H1 (cell line): ENCODE measurements at regions not wholly inside any gene's neighbourhood (a gene's known extent, or its start where the extent isn't known, plus 50 kb on each side); places are given as distances from the start of the nearest gene placed in this dataset.

ENCODE experiments used
- CTCF ChIA-PET: fragments of 300-600 bp; sonication (Branson Sonifier 250); formaldehyde crosslinking; loops from one replicate; lab custom pipeline; 2021; ENCODE audit not compliant: partially characterized antibody; lab: Charles Lee
- POLR2A ChIA-PET: fragments of 300-600 bp; sonication (Branson Sonifier 250); formaldehyde crosslinking; loops from one replicate; lab custom pipeline; 2021; ENCODE audit warnings: inconsistent platforms; ENCODE audit not compliant: partially characterized antibody; lab: Charles Lee
- DNase-seq, 2 experiments: peaks; one replicate each; pipeline versions ENCODE4 v3.0.0 to v3.0.0-alpha.2; 2010 to 2022; ENCODE audit warnings: low spot score in 2 of 2, low read depth in 1 of 2, mixed read lengths in 1 of 2
- FAIRE-seq: peaks from 2 replicates; lab custom pipeline; 2011; peaks lifted over from hg19 to GRCh38; lab: Jason Lieb, UNC
- H2AFZ ChIP-seq: 2 replicates; pipeline ENCODE4 v1.8.1; 2012; ENCODE audit warnings: low read length, inconsistent platforms
- H2AK5ac ChIP-seq: 2 replicates; pipeline ENCODE4 v1.6.1; 2013; ENCODE audit warnings: low read depth, low read length
- H2BK120ac ChIP-seq: replicated peaks from 2 replicates; pipeline ENCODE3; 2013; ENCODE audit warnings: low read depth, low read length, inconsistent platforms
- H2BK12ac ChIP-seq: 2 replicates; pipeline ENCODE4 v1.6.1; 2013; ENCODE audit warnings: low read depth, low read length
- H2BK15ac ChIP-seq: 2 replicates; pipeline ENCODE4 v1.6.1; 2013; ENCODE audit warnings: low read length
- H2BK20ac ChIP-seq: 2 replicates; pipeline ENCODE4 v1.6.1; 2013; ENCODE audit warnings: low read length
- H2BK5ac ChIP-seq: 2 replicates; pipeline ENCODE4 v1.6.1; 2013; ENCODE audit warnings: low read depth, low read length
- H3K14ac ChIP-seq: 2 replicates; pipeline ENCODE4 v1.6.1; 2013; ENCODE audit warnings: inconsistent platforms; ENCODE audit not compliant: insufficient read length
- H3K18ac ChIP-seq: 2 replicates; pipeline ENCODE4 v1.6.1; 2013; ENCODE audit warnings: low read length; ENCODE audit errors: extremely low read depth
- H3K23ac ChIP-seq: 2 replicates; pipeline ENCODE4 v1.6.1; 2013; ENCODE audit warnings: inconsistent platforms; ENCODE audit not compliant: insufficient read length
- H3K23me2 ChIP-seq: 2 replicates; pipeline ENCODE4 v1.6.1; 2013; ENCODE audit warnings: low read depth, low read length
- H3K27ac ChIP-seq: 2 replicates; pipeline ENCODE4 v1.6.1; 2011; ENCODE audit warnings: low read depth, low read length, inconsistent platforms
- H3K27me3 ChIP-seq, 4 experiments: replicated peaks in 1 of 4; 1 replicate in 1 of 4; 2 replicates in 3 of 4; pipeline versions ENCODE4 v1.6.1 to v1.8.1; 2011 to 2013; ENCODE audit warnings: low read length in 3 of 4, mild to moderate bottlenecking in 3 of 4, inconsistent platforms in 2 of 4, mixed read lengths in 2 of 4, moderate library complexity in 1 of 4; ENCODE audit not compliant: control insufficient read depth in 3 of 4, insufficient read depth in 3 of 4; ENCODE audit errors: extremely low read depth in 1 of 4
- H3K36me3 ChIP-seq, 4 experiments: 2 replicates each; pipeline versions ENCODE4 v1.6.1 to v1.8.1; 2011 to 2013; ENCODE audit warnings: mild to moderate bottlenecking in 4 of 4, low read length in 3 of 4, moderate library complexity in 2 of 4, control low read depth in 1 of 4, inconsistent platforms in 1 of 4; ENCODE audit not compliant: insufficient read depth in 4 of 4, control insufficient read depth in 2 of 4
- H3K4ac ChIP-seq: replicated peaks from 2 replicates; pipeline ENCODE3; 2013; ENCODE audit warnings: low read length, low read depth, mixed read lengths, inconsistent platforms; ENCODE audit not compliant: insufficient read length
- H3K4me1 ChIP-seq, 4 experiments: replicated peaks in 1 of 4; 1 replicate in 1 of 4; 2 replicates in 3 of 4; pipeline versions ENCODE4 v1.6.1 to v1.8.1; 2011 to 2013; ENCODE audit warnings: low read length in 3 of 4, inconsistent platforms in 2 of 4, mixed read lengths in 1 of 4; ENCODE audit not compliant: insufficient read depth in 4 of 4, control insufficient read depth in 3 of 4
- H3K4me2 ChIP-seq, 2 experiments: 2 replicates each; pipeline versions ENCODE4 v1.6.1 to v1.8.1; 2011 to 2013; ENCODE audit warnings: low read depth in 2 of 2, low read length in 2 of 2, control low read depth in 1 of 2, inconsistent platforms in 1 of 2, mild to moderate bottlenecking in 1 of 2; ENCODE audit not compliant: insufficient read depth in 1 of 2
- H3K4me3 ChIP-seq, 4 experiments: fragments of 200-600, 300-600 bp in 1 of 4; sonication (generic), shearing (Covaris generic), sonication (Bioruptor Twin) in 1 of 4; 2 replicates each; pipeline versions ENCODE4 v1.5.1 to v1.8.1; 2011 to 2016; ENCODE audit warnings: low read length in 4 of 4, low read depth in 3 of 4, control low read depth in 2 of 4, inconsistent platforms in 2 of 4, mild to moderate bottlenecking in 2 of 4, mixed read lengths in 1 of 4, moderate library complexity in 1 of 4; ENCODE audit not compliant: insufficient read depth in 2 of 4; ENCODE audit errors: extremely low read depth in 1 of 4
- H3K56ac ChIP-seq: replicated peaks from 2 replicates; pipeline ENCODE3; 2013; ENCODE audit warnings: low read depth, mild to moderate bottlenecking, mixed read lengths, low read length, inconsistent platforms; ENCODE audit not compliant: insufficient read length
- H3K79me1 ChIP-seq: 2 replicates; pipeline ENCODE4 v1.6.1; 2013; ENCODE audit warnings: low read depth, low read length, control low read depth
- H3K79me2 ChIP-seq, 2 experiments: 2 replicates each; pipeline versions ENCODE4 v1.6.1 to v1.8.1; 2012 to 2013; ENCODE audit warnings: low read length in 2 of 2, mild to moderate bottlenecking in 2 of 2, inconsistent platforms in 1 of 2; ENCODE audit not compliant: insufficient read depth in 2 of 2, control insufficient read depth in 1 of 2
- H3K9ac ChIP-seq, 4 experiments: replicated peaks in 1 of 4; 1 replicate in 1 of 4; 2 replicates in 3 of 4; pipeline versions ENCODE4 v1.6.1 to v1.8.1; 2011 to 2013; ENCODE audit warnings: low read depth in 3 of 4, low read length in 3 of 4, control low read depth in 2 of 4, mild to moderate bottlenecking in 2 of 4, moderate library complexity in 2 of 4, inconsistent platforms in 1 of 4; ENCODE audit errors: extremely low read depth in 1 of 4
- H3K9me3 ChIP-seq, 2 experiments: 2 replicates each; pipeline versions ENCODE4 v1.6.1 to v1.8.1; 2012 to 2013; ENCODE audit warnings: mild to moderate bottlenecking in 2 of 2, moderate library complexity in 2 of 2, control low read depth in 1 of 2, inconsistent platforms in 1 of 2, low read depth in 1 of 2, low read length in 1 of 2, mixed read lengths in 1 of 2; ENCODE audit not compliant: insufficient read depth in 2 of 2
- H4K20me1 ChIP-seq, 2 experiments: replicated peaks in 1 of 2; 2 replicates each; pipeline versions ENCODE3 to v1.8.1; 2011 to 2013; ENCODE audit warnings: inconsistent platforms in 2 of 2, low read length in 2 of 2, mild to moderate bottlenecking in 1 of 2; ENCODE audit not compliant: insufficient read depth in 2 of 2, control insufficient read depth in 1 of 2
- H4K5ac ChIP-seq: 2 replicates; pipeline ENCODE4 v1.6.1; 2013; ENCODE audit warnings: low read length, low read depth, mixed read lengths, inconsistent platforms; ENCODE audit not compliant: insufficient read length
- H4K8ac ChIP-seq: 2 replicates; pipeline ENCODE4 v1.8.0; 2013; ENCODE audit warnings: mild to moderate bottlenecking, moderate library complexity, low read length, inconsistent platforms; ENCODE audit not compliant: insufficient read depth; ENCODE audit errors: extremely low read depth
- H4K91ac ChIP-seq: replicated peaks from 2 replicates; pipeline ENCODE3; 2013; ENCODE audit warnings: low read length, mixed read lengths, inconsistent platforms; ENCODE audit not compliant: insufficient read length
- WGBS, 2 experiments: shearing (Covaris generic) in 1 of 2; methylation state at CpG; one replicate each; pipeline versions ENCODE4 v1.1.6 to v1.1.7; 2013 to 2015; ENCODE audit warnings: low lambda C conversion rate in 2 of 2, mixed read lengths in 2 of 2, inconsistent platforms in 1 of 2, low coverage in 1 of 2, missing lambda C conversion rate in 1 of 2; ENCODE audit not compliant: insufficient replicate concordance in 2 of 2, insufficient coverage in 1 of 2, insufficient read length in 1 of 2; ENCODE audit errors: extremely low coverage in 1 of 2, missing lambda C conversion rate in 1 of 2; 5-methylcytosine and 5-hydroxymethylcytosine counted together
- TF ChIP-seq, protein P1 (sequence below): fragments of 300-600 bp; sonication (generic); IDR thresholded peaks from 2 replicates; pipeline ENCODE4 v1.7.1; 2012; ENCODE audit warnings: low read length, moderate library complexity, mild to moderate bottlenecking, inconsistent platforms; ENCODE audit not compliant: insufficient replicate concordance

- Histone ChIP-seq H2AK5ac (no peak overlapping the region), H2BK12ac (no peak overlapping the region), H4K20me1 (no peaks in the 10 kb centered on the region), H3K79me2 (no peaks in the 10 kb centered on the region), H2BK5ac (no peak overlapping the region), H3K4ac (no peak overlapping the region), H3K9me3 (no peaks in the 10 kb centered on the region), H2AFZ (no peak overlapping the region), H3K27me3 (no peaks in the 10 kb centered on the region), H3K36me3 (no peaks in the 10 kb centered on the region), H3K4me2 (no peak overlapping the region), H2BK20ac (no peak overlapping the region), H2BK120ac (no peak overlapping the region), H3K56ac (no peak overlapping the region), H3K27ac (no peak overlapping the region), H3K14ac (no peak overlapping the region), H4K91ac (no peak overlapping the region), H3K23me2 (no peaks in the 10 kb centered on the region), H3K9ac (no peak overlapping the region), H2BK15ac (no peak overlapping the region), H3K79me1 (no peaks in the 10 kb centered on the region), H3K4me1 (no peaks in the 10 kb centered on the region), H3K4me3 (no peak overlapping the region), H3K18ac (no peak overlapping the region), H4K8ac (no peak overlapping the region), H3K23ac (no peak overlapping the region), H4K5ac (no peak overlapping the region)
- 98% methylated on average over 2 of the region's 2 CpGs; no CpG with 5 or more reads in 1 of the 2 experiments for WGBS, 2 experiments
- no peak for FAIRE-seq
- DNase-seq, result no peak
- ChIA-PET CTCF (interaction anchor here (0.8 kb wide), 1 partner anchor 111 kb away, joined by 4 read pairs; no protein-coding TSS in a partner anchor), POLR2A (no interaction called here)
- TF ChIP-seq, protein P1, sequence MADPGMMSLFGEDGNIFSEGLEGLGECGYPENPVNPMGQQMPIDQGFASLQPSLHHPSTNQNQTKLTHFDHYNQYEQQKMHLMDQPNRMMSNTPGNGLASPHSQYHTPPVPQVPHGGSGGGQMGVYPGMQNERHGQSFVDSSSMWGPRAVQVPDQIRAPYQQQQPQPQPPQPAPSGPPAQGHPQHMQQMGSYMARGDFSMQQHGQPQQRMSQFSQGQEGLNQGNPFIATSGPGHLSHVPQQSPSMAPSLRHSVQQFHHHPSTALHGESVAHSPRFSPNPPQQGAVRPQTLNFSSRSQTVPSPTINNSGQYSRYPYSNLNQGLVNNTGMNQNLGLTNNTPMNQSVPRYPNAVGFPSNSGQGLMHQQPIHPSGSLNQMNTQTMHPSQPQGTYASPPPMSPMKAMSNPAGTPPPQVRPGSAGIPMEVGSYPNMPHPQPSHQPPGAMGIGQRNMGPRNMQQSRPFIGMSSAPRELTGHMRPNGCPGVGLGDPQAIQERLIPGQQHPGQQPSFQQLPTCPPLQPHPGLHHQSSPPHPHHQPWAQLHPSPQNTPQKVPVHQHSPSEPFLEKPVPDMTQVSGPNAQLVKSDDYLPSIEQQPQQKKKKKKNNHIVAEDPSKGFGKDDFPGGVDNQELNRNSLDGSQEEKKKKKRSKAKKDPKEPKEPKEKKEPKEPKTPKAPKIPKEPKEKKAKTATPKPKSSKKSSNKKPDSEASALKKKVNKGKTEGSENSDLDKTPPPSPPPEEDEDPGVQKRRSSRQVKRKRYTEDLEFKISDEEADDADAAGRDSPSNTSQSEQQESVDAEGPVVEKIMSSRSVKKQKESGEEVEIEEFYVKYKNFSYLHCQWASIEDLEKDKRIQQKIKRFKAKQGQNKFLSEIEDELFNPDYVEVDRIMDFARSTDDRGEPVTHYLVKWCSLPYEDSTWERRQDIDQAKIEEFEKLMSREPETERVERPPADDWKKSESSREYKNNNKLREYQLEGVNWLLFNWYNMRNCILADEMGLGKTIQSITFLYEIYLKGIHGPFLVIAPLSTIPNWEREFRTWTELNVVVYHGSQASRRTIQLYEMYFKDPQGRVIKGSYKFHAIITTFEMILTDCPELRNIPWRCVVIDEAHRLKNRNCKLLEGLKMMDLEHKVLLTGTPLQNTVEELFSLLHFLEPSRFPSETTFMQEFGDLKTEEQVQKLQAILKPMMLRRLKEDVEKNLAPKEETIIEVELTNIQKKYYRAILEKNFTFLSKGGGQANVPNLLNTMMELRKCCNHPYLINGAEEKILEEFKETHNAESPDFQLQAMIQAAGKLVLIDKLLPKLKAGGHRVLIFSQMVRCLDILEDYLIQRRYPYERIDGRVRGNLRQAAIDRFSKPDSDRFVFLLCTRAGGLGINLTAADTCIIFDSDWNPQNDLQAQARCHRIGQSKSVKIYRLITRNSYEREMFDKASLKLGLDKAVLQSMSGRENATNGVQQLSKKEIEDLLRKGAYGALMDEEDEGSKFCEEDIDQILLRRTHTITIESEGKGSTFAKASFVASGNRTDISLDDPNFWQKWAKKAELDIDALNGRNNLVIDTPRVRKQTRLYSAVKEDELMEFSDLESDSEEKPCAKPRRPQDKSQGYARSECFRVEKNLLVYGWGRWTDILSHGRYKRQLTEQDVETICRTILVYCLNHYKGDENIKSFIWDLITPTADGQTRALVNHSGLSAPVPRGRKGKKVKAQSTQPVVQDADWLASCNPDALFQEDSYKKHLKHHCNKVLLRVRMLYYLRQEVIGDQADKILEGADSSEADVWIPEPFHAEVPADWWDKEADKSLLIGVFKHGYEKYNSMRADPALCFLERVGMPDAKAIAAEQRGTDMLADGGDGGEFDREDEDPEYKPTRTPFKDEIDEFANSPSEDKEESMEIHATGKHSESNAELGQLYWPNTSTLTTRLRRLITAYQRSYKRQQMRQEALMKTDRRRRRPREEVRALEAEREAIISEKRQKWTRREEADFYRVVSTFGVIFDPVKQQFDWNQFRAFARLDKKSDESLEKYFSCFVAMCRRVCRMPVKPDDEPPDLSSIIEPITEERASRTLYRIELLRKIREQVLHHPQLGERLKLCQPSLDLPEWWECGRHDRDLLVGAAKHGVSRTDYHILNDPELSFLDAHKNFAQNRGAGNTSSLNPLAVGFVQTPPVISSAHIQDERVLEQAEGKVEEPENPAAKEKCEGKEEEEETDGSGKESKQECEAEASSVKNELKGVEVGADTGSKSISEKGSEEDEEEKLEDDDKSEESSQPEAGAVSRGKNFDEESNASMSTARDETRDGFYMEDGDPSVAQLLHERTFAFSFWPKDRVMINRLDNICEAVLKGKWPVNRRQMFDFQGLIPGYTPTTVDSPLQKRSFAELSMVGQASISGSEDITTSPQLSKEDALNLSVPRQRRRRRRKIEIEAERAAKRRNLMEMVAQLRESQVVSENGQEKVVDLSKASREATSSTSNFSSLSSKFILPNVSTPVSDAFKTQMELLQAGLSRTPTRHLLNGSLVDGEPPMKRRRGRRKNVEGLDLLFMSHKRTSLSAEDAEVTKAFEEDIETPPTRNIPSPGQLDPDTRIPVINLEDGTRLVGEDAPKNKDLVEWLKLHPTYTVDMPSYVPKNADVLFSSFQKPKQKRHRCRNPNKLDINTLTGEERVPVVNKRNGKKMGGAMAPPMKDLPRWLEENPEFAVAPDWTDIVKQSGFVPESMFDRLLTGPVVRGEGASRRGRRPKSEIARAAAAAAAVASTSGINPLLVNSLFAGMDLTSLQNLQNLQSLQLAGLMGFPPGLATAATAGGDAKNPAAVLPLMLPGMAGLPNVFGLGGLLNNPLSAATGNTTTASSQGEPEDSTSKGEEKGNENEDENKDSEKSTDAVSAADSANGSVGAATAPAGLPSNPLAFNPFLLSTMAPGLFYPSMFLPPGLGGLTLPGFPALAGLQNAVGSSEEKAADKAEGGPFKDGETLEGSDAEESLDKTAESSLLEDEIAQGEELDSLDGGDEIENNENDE, result no peak
Measured at GRCh38 chr14:62602712-62603111, 442.5 kb downstream of the KCNH5 start.
